ENCODE measurements at regions not wholly inside any gene's neighbourhood (a gene's known extent, or its start where the extent isn't known, plus 50 kb on each side); places are given as distances from the start of the nearest gene placed in this dataset.

DNA sequence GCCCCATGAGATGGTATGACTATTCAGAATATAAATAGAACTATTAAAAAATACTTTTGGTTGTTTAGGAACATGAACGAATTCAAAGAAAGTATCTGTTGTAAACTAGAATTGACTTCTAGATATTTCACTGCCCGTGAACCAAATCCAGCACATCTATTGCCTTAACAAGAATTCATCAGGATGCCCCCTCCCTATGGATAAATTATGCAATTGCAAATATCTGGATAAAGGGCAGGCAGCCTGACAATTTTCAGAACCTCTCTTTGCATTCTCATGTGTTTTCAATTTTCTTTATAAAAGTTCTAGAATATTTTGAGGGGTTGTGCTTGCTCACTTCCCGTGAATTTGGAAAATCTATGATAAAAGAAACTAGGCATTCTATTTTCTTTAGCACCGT, 822.1 kb upstream of the SORCS1 start:
- TF ChIP-seq, protein P1, sequence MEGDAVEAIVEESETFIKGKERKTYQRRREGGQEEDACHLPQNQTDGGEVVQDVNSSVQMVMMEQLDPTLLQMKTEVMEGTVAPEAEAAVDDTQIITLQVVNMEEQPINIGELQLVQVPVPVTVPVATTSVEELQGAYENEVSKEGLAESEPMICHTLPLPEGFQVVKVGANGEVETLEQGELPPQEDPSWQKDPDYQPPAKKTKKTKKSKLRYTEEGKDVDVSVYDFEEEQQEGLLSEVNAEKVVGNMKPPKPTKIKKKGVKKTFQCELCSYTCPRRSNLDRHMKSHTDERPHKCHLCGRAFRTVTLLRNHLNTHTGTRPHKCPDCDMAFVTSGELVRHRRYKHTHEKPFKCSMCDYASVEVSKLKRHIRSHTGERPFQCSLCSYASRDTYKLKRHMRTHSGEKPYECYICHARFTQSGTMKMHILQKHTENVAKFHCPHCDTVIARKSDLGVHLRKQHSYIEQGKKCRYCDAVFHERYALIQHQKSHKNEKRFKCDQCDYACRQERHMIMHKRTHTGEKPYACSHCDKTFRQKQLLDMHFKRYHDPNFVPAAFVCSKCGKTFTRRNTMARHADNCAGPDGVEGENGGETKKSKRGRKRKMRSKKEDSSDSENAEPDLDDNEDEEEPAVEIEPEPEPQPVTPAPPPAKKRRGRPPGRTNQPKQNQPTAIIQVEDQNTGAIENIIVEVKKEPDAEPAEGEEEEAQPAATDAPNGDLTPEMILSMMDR (IDR thresholded peaks at IDR 0.05 in 8 of 11, conservative IDR thresholded peaks at IDR 0.05 in 3 of 11), result no peak
- TF ChIP-seq POLR2AphosphoS5 (IDR thresholded peaks at IDR 0.05), result no peak
- TF ChIP-seq POLR2A (IDR thresholded peaks at IDR 0.05), result no peak

Data from spleen (tissue), 7 donors.